ENCODE measurements at regions not wholly inside any gene's neighbourhood (a gene's known extent, or its start where the extent isn't known, plus 50 kb on each side); places are given as distances from the start of the nearest gene placed in this dataset.
A peak's percentile ranks its signal among the peaks of the same experiment; 100 is the strongest.

DNA sequence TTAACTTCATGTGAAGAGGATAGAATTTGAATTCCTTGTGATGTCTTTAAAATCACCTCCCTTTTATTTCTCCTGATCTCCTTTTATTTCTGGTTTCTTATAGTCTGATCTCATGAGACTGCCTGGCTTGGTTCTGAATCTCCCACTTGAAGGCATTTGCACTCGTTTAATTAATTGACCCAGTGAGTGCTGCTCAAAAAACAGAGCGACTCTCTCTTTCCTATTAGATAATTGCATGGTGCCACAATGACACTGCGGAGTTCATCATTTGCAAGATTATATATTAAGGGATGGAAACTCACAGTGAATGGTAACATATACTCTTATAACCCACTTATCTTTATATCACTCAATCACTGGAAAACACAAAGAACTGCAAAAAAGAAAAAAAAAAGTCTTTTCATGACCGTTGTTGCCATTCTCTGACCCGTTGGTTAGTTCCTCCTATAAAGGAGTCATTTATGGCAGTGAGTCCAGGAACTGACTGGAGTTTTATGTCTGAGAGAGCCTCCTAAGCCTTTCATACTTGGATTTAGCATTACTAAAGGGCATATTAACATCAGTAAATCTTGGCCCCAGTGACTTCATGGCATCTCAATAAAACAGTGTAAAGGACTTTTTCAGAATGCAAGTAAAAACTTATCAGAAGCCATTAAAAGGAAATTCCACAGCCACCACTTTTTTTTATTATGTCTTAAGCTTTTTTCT, 103.3 kb upstream of the EPHA4 start:
- DNase-seq, result no peak

DNA sequence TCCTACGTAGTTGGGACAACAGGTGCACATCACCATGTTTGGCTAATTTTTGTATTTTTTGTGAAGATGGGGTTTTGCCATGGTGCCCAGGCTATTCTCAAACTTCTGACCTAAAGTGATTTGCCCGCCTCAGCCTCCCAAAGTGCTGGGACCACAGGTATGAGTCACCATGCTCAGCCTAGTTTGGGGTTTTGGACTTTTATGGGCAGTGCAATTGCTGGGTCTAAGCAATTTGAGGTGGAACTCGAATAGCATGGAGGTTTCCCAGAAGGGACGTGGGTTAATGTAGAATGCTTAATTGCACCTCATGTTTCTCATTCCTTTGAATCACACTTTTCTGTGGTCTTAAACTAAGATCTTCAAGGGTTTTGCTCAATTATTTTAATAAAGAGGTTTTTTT, 102.3 kb upstream of the EPHA4 start:
- DNase-seq, result no peak

DNA sequence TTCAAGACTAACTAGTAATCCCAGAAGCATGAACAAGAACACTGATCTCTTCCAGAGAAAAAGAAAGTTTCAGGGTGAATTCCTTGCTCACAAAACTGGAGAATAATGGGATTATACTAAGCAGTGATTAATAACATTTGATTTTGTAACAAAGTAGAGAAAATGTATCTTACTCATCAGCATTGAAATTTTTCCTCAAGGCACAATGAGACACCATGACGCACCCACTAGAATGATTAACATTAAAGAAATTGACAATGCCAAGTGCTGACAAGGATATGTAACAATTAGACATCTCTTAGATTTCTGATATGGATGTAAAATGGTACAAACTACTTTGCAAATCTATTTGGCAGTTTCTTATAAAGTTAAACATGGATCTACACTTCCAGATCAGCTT, 101.1 kb upstream of the EPHA4 start:
- DNase-seq, result no peak

- no peak for DNase-seq
Observed at GRCh38 chr2:221671515-221671914, 99.4 kb upstream of the EPHA4 start.

DNA sequence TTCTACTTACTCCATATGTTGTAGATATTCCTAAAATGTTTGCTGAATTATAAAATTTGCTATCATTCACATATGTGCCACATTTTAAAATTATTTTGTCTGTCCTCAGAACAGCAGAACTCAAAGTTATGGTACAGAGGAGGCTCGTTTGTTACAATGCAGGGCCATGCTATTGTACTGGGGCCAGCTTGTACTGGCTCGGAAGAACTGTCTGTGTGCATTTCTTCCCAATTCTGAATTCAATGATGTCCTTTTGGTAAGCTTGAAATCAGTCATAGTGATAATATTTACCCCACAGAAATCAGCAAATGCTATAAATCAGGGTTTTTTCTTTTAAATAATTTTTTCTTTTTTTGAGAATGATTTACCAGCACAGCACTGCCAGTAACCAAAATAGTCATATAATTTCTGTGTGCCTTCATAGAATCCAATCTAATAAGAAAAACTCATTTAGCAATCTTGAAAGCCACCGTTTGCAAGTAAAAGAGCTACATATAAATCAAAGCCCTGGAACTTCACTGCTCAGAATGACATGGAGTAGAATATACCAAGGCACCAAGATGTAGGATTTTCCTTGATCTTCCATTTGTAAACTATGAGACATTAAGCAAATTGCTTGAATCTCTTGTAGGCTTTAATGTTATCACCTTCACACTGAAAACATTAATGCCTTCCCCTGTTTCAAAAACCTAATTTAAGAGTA, 90.7 kb upstream of the EPHA4 start:
- DNase-seq, result no peak

DNA sequence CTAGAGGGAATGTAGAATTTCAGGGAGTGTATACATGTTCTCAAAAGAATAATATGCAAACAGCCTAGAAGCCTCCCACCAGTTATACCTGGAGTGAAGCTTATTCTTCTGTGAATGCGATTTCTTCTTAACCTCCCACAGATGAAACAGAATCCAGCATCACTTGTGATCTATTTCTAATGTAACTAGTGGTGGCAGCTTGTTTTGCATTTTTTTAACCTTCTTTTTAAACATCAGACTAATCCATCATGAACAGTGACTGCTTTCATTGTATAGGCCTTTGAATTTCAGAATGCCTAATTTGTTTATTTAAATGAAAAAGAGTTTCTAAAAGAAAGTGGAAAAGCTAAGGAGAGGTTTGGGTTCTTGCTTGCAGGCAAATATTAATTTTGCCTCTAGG, 85.7 kb upstream of the EPHA4 start:
- DNase-seq, result no peak

DNA sequence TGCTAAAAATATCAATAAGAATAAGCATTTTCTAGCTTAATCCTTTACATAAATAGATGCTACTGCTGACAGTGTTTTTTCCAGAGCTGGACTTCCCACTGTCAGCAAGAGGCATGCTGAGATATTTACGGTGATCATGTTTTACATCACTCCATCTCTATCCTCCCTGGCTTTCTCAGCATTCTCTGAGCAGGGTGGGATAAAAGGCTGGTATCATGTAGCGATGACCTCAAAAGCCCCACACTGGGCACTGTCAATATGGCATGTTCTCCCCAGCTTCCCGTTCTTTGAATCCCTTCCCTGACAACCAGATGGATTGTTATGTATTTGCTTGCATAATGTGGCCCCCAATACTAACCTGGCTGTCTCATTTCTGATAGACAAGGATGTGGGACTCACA, 83.2 kb upstream of the EPHA4 start:
- DNase-seq, result no peak

DNA sequence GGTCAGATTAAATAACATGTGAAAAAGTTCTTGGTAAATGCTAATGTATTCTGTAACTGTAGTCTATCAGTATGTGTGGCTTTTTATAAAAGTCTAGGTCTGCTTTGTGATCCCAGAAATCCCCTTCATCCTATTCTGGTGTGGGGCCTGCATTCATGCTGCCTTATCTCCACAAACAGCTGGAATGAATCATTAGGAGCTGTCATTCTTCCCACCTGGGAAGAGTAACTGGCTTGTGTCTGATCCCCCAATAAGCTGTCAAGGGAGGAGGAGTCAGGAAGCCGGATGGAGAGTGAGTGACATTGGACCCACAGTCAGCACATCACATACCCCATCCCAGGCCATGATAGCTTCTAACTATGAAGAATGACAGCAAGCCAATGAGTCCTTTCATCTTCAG, 81.1 kb upstream of the EPHA4 start:
- DNase-seq, result no peak

DNA sequence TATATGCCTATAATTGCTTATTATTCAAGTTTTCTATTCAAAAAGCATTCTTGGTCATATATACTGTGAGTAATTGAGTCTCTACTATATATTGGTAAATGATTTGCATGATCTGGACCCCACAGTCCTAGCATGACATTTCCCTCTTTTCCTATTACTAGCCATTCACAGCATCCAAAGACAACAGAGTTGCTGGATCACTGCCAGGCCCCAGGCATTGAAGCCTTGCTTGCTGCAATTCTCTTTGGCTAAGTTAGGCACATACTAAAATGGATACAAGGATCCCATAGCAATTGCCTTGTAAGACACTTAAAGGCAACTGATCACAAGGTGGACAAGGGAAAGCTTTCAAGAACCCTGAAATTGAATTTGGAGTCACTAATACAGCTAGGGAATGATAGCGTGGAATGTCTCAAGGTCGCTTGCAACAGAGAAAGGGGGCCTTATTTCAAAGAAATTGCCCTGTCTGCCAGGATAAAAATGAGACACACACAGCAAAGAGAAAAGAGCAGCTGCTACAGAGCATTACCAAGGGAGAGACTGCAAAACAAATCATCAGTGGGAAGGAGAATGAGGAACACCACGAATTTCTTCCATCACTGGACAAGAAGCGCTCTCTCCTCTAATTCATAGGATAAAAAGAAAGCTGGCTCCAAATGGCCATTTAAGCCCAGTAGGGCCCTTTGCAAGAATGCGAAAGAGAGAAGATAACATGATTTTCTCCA, 77.1 kb upstream of the EPHA4 start:
- DNase-seq, result peak; percentile 9

DNA sequence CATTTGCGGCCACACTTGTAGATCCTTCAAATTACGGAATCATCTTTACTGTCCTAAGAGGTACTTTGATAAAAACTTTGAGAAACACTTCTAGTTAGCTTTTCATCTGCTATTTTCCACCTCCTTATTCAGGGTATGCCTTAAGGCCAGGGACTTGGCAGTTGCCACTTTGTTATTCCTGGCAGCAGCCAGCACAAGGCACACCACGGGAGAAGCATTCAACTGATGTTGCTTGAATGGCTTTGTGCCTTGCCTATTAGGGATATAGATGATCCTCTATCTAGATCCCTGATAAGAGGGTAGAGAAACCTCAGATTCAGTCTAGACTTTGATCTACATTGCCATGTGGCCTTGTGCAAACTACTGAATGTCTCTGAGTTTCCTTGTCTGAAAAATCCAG, 70.3 kb upstream of the EPHA4 start:
- no peak for DNase-seq

GRCh38 chr2:221641181-221641871, 69.2 kb upstream of the EPHA4 start:
- DNase-seq, result no peak

GRCh38 chr2:221640686-221641085, 68.6 kb upstream of the EPHA4 start:
- DNase-seq, result no peak

GRCh38 chr2:221637851-221638250, 65.7 kb upstream of the EPHA4 start:
- DNase-seq, result no peak

GRCh38 chr2:221635949-221636348, 63.8 kb upstream of the EPHA4 start:
- no peak for DNase-seq

- no peak for DNase-seq
Observed at GRCh38 chr2:221629468-221629867, 57.4 kb upstream of the EPHA4 start.

- DNase-seq, result no peak
Observed at GRCh38 chr2:221624475-221624874, 52.4 kb upstream of the EPHA4 start.

Data from DMS79 treated with DMSO at 0.1 percent for 48 hours (cell line).